Nephron (organoid): ENCODE measurements at regions not wholly inside any gene's neighbourhood (a gene's known extent, or its start where the extent isn't known, plus 50 kb on each side); places are given as distances from the start of the nearest gene placed in this dataset.

Experiments
- H3K27ac Mint-ChIP-seq, 3 experiments: 2 replicates each; pipeline ENCODE4 v1.8.0; 2020; ENCODE audit warnings: mixed read lengths in 3 of 3, mild to moderate bottlenecking in 2 of 3, moderate library complexity in 1 of 3
- H3K27me3 Mint-ChIP-seq: 2 replicates; pipeline ENCODE4 v1.8.0; 2021; ENCODE audit warnings: low read depth, mild to moderate bottlenecking, moderate library complexity, mixed read lengths
- H3K36me3 Mint-ChIP-seq: 2 replicates; pipeline ENCODE4 v1.8.0; 2020; ENCODE audit warnings: low read depth, mixed read lengths
- H3K4me1 Mint-ChIP-seq: 2 replicates; pipeline ENCODE4 v1.8.0; 2020; ENCODE audit warnings: mixed read lengths
- H3K4me3 Mint-ChIP-seq, 3 experiments: 2 replicates each; pipeline ENCODE4 v1.8.0; 2020; ENCODE audit warnings: mild to moderate bottlenecking in 3 of 3, mixed read lengths in 3 of 3, moderate library complexity in 2 of 3
- H3K9me3 Mint-ChIP-seq: 2 replicates; pipeline ENCODE4 v1.8.0; 2020; ENCODE audit warnings: mixed read lengths
- TF ChIP-seq, protein P1 (sequence below), 3 experiments: fragments of 200-600 bp; sonication (generic); IDR thresholded peaks; one replicate each; pipeline ENCODE4 v1.5.0; 2021; ENCODE audit warnings: antibody characterized with exemption in 3 of 3; ENCODE audit not compliant: unreplicated experiment in 3 of 3

DNA sequence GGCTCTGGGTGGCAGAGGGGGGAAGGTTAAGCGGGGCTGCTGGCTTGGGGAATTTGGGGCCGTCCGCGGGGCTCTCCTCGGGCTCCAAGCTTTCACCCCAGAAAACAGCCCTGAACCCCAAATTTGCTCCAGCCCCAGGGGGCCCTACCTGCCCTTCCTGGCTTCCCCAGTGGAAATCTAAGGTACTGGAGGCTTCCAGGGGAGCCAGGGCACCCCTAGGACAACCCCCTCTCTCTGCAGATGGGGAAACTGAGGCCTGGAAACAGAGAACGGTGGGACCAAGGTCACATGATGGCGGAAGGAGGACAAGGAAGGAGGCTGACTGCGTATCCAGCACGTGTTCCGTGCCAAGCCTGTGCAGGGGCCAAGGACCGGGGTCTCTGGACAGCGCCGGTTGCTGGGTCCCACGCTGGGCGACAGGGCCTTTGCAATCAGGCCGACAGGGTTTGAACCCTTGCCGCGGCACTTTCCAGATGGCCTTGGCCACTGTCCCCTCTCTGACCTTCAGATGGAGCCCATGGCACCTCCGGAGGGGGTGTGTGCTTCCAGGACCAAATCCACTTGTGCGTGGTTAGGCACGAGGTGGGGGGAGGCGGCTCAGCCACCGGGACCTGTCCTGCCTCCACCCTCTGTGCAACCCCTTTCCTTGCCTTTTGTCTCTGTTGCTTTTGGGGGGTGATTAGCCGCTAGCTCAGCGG lies 183.1 kb downstream of the C9orf50 start:
- Mint-ChIP-seq H3K4me3 (peak overlapping the region; percentile 72 to 74 (median 73)), H3K27ac (peak overlapping the region; percentile 79 to 89 (median 87)), H3K9me3 (no peaks in the 10 kb centered on the region), H3K4me1 (peaks cover 65% of the 10 kb centered on the region), H3K27me3 (peaks cover 42% of the 10 kb centered on the region), H3K36me3 (no peaks in the 10 kb centered on the region)
- TF ChIP-seq, protein P1, sequence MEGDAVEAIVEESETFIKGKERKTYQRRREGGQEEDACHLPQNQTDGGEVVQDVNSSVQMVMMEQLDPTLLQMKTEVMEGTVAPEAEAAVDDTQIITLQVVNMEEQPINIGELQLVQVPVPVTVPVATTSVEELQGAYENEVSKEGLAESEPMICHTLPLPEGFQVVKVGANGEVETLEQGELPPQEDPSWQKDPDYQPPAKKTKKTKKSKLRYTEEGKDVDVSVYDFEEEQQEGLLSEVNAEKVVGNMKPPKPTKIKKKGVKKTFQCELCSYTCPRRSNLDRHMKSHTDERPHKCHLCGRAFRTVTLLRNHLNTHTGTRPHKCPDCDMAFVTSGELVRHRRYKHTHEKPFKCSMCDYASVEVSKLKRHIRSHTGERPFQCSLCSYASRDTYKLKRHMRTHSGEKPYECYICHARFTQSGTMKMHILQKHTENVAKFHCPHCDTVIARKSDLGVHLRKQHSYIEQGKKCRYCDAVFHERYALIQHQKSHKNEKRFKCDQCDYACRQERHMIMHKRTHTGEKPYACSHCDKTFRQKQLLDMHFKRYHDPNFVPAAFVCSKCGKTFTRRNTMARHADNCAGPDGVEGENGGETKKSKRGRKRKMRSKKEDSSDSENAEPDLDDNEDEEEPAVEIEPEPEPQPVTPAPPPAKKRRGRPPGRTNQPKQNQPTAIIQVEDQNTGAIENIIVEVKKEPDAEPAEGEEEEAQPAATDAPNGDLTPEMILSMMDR (IDR thresholded peaks at IDR 0.05; ENCODE audit: unreplicated experiment in 3 of 3): no peak

- H3K4me3 Mint-ChIP-seq: peak overlapping the region; percentile 69 to 74 (median 72)
- peaks cover 42% of the 10 kb centered on the region for H3K27me3 Mint-ChIP-seq
- TF ChIP-seq, protein P1 (IDR thresholded peaks at IDR 0.05; ENCODE audit: unreplicated experiment in 3 of 3): no peak
- H3K36me3 Mint-ChIP-seq: no peaks in the 10 kb centered on the region
- no peaks in the 10 kb centered on the region for H3K9me3 Mint-ChIP-seq
- peaks cover 69% of the 10 kb centered on the region for H3K4me1 Mint-ChIP-seq
- peak overlapping the region; percentile 73 to 83 (median 76) for H3K27ac Mint-ChIP-seq
Observed at GRCh38 chr9:129436751-129437625, 183.9 kb downstream of the C9orf50 start.

- H3K36me3 Mint-ChIP-seq: no peaks in the 10 kb centered on the region
- peaks cover 42% of the 10 kb centered on the region for H3K27me3 Mint-ChIP-seq
- H3K4me3 Mint-ChIP-seq: peak overlapping the region in 2 of 3 experiments; percentile 21 to 58
- H3K9me3 Mint-ChIP-seq: no peaks in the 10 kb centered on the region
- TF ChIP-seq, protein P1 (IDR thresholded peaks at IDR 0.05; ENCODE audit: unreplicated experiment in 3 of 3): no peak
- peaks cover 69% of the 10 kb centered on the region for H3K4me1 Mint-ChIP-seq
- peak overlapping the region; percentile 73 to 83 (median 81) for H3K27ac Mint-ChIP-seq
Observed at GRCh38 chr9:129435988-129436717, 184.7 kb downstream of the C9orf50 start.

GRCh38 chr9:129435291-129435690 lies 185.6 kb downstream of the C9orf50 start:
- Mint-ChIP-seq H3K4me3 (peak overlapping the region; percentile 37 to 77 (median 62)), H3K27ac (peak overlapping the region; percentile 70 to 84 (median 81)), H3K27me3 (peaks cover 34% of the 10 kb centered on the region), H3K36me3 (no peaks in the 10 kb centered on the region), H3K4me1 (peaks cover 67% of the 10 kb centered on the region), H3K9me3 (no peaks in the 10 kb centered on the region)
- TF ChIP-seq, protein P1 (IDR thresholded peaks at IDR 0.05; ENCODE audit: unreplicated experiment in 3 of 3): no peak

GRCh38 chr9:129434187-129434586 lies 186.7 kb downstream of the C9orf50 start:
- TF ChIP-seq, protein P1 (IDR thresholded peaks at IDR 0.05; ENCODE audit: unreplicated experiment in 3 of 3): no peak
- Mint-ChIP-seq H3K27me3 (peaks cover 26% of the 10 kb centered on the region), H3K9me3 (no peaks in the 10 kb centered on the region)

More at GRCh38 chr9:129434187-129434586, 186.7 kb downstream of the C9orf50 start:
- H3K4me3 Mint-ChIP-seq: peak overlapping the region in 1 of 3 experiments; percentile 1
- H3K27ac Mint-ChIP-seq: peak overlapping the region; percentile 81 to 88 (median 88)
- no peaks in the 10 kb centered on the region for H3K36me3 Mint-ChIP-seq
- H3K4me1 Mint-ChIP-seq: peaks cover 74% of the 10 kb centered on the region
